HEK293 (cell line): ENCODE measurements at regions not wholly inside any gene's neighbourhood (a gene's known extent, or its start where the extent isn't known, plus 50 kb on each side); places are given as distances from the start of the nearest gene placed in this dataset.
"Not testable (repeated sequence)": the region's sequence is repeated elsewhere in the genome, so short reads cannot be mapped to it uniquely, and the experiment has no call there.

ENCODE experiments used
- CTCF ChIA-PET: fragments of 350-600 bp; formaldehyde crosslinking; extraction: SDS; loops from one replicate; lab custom pipeline; 2021; ENCODE audit warnings: antibody characterized with exemption; lab: Yijun Ruan, JAX
- POLR2A ChIA-PET: fragments of 300-600 bp; formaldehyde crosslinking; extraction: SDS; loops from one replicate; lab custom pipeline; 2020; ENCODE audit warnings: antibody characterized with exemption, inconsistent platforms; lab: Yijun Ruan, JAX
- H3K27ac ChIP-seq: fragments of 200-500 bp; sonication (Bioruptor generic); 2 replicates; pipeline ENCODE4 v1.5.1; 2014; ENCODE audit warnings: low read depth, low read length, control low read depth, inconsistent platforms; ENCODE audit errors: extremely low read depth
- H3K36me3 ChIP-seq, 2 experiments: fragments of 200-500 bp in 1 of 2; sonication (Bioruptor generic) in 1 of 2; 1 replicate in 1 of 2; 2 replicates in 1 of 2; pipeline ENCODE4 v1.5.1; 2014 to 2017; ENCODE audit warnings: inconsistent platforms in 2 of 2, low read length in 2 of 2; ENCODE audit not compliant: control insufficient read depth in 2 of 2, insufficient read depth in 1 of 2
- H3K4me1 ChIP-seq: fragments of 200-500 bp; sonication (Bioruptor generic); 2 replicates; pipeline ENCODE4 v1.5.1; 2014; ENCODE audit warnings: mild to moderate bottlenecking, low read length, inconsistent platforms; ENCODE audit not compliant: control insufficient read depth, insufficient read depth
- H3K4me3 ChIP-seq: 2 replicates; pipeline ENCODE4 v1.5.1; 2011; ENCODE audit warnings: low read depth, mild to moderate bottlenecking, control low read depth, low read length, moderate library complexity
- H3K9me3 ChIP-seq: fragments of 200-500 bp; sonication (Bioruptor generic); 2 replicates; pipeline ENCODE4 v1.5.1; 2014; ENCODE audit warnings: low read depth, low read length, inconsistent platforms; ENCODE audit not compliant: control insufficient read depth, insufficient read depth
- BCL11A ChIP-seq: fragments of 450-650 bp; formaldehyde crosslinking; IDR thresholded peaks from 2 replicates; pipeline ENCODE4 v1.5.1; 2016; ENCODE audit warnings: low read depth, missing biosample characterization, missing genetic modification characterization
- GLIS2 ChIP-seq: fragments of 450-650 bp; formaldehyde crosslinking; IDR thresholded peaks from 2 replicates; pipeline ENCODE4 v1.5.1; 2016; ENCODE audit warnings: missing biosample characterization, missing genetic modification characterization
- KLF1 ChIP-seq: fragments of 450-650 bp; formaldehyde crosslinking; IDR thresholded peaks from 2 replicates; pipeline ENCODE4 v1.5.1; 2016; ENCODE audit warnings: missing biosample characterization, missing genetic modification characterization
- PATZ1 ChIP-seq: fragments of 450-650 bp; formaldehyde crosslinking; IDR thresholded peaks from 2 replicates; pipeline ENCODE4 v1.5.1; 2016; ENCODE audit warnings: missing biosample characterization, missing genetic modification characterization
- RBAK ChIP-seq: fragments of 450-650 bp; formaldehyde crosslinking; IDR thresholded peaks from 2 replicates; pipeline ENCODE4 v1.5.1; 2016; ENCODE audit warnings: missing biosample characterization, missing genetic modification characterization
- REPIN1 ChIP-seq: fragments of 450-650 bp; formaldehyde crosslinking; IDR thresholded peaks from 2 replicates; pipeline ENCODE4 v1.5.1; 2017; ENCODE audit warnings: missing biosample characterization, missing genetic modification characterization, low read depth
- SETDB1 ChIP-seq: IDR thresholded peaks from one replicate; pipeline ENCODE4 v1.6.1; 2017; ENCODE audit warnings: mild to moderate bottlenecking, low read length, moderate library complexity, mixed read lengths; ENCODE audit not compliant: insufficient read length
- ZBTB1 ChIP-seq: fragments of 450-650 bp; formaldehyde crosslinking; IDR thresholded peaks from 2 replicates; pipeline ENCODE4 v1.5.1; 2016; ENCODE audit warnings: missing biosample characterization, missing genetic modification characterization
- ZBTB49 ChIP-seq: fragments of 450-650 bp; formaldehyde crosslinking; IDR thresholded peaks from 2 replicates; pipeline ENCODE4 v1.5.1; 2016; ENCODE audit warnings: missing biosample characterization, missing genetic modification characterization, low read depth
- ZNF10 ChIP-seq: fragments of 450-650 bp; formaldehyde crosslinking; IDR thresholded peaks from 2 replicates; pipeline ENCODE4 v1.5.1; 2017; ENCODE audit warnings: missing biosample characterization, missing genetic modification characterization
- ZNF211 ChIP-seq: fragments of 450-650 bp; formaldehyde crosslinking; IDR thresholded peaks from 2 replicates; pipeline ENCODE4 v1.5.1; 2016; ENCODE audit warnings: low read depth, missing biosample characterization, missing genetic modification characterization
- ZNF324 ChIP-seq: fragments of 450-650 bp; formaldehyde crosslinking; IDR thresholded peaks from 2 replicates; pipeline ENCODE4 v1.5.1; 2016; ENCODE audit warnings: missing biosample characterization, missing genetic modification characterization
- ZNF350 ChIP-seq: fragments of 450-650 bp; formaldehyde crosslinking; IDR thresholded peaks from 2 replicates; pipeline ENCODE4 v1.5.0; 2017; ENCODE audit warnings: missing biosample characterization, mild to moderate bottlenecking, missing genetic modification characterization
- ZNF37A ChIP-seq: fragments of 450-650 bp; IDR thresholded peaks from 2 replicates; pipeline ENCODE4 v1.5.1; 2018; ENCODE audit warnings: missing biosample characterization, missing genetic modification characterization
- ZNF48 ChIP-seq: fragments of 450-650 bp; formaldehyde crosslinking; IDR thresholded peaks from 2 replicates; pipeline ENCODE4 v1.5.1; 2016; ENCODE audit warnings: missing biosample characterization, missing genetic modification characterization
- ZNF488 ChIP-seq: fragments of 450-650 bp; formaldehyde crosslinking; IDR thresholded peaks from 2 replicates; pipeline ENCODE4 v1.5.1; 2016; ENCODE audit warnings: missing biosample characterization, missing genetic modification characterization
- ZNF548 ChIP-seq: fragments of 450-650 bp; formaldehyde crosslinking; IDR thresholded peaks from 2 replicates; pipeline ENCODE4 v1.5.1; 2016; ENCODE audit warnings: missing biosample characterization, missing genetic modification characterization
- ZNF626 ChIP-seq: fragments of 450-650 bp; sonication (Bioruptor Pico); formaldehyde crosslinking; IDR thresholded peaks from 2 replicates; pipeline ENCODE4 v1.5.1; 2018; ENCODE audit warnings: missing biosample characterization, missing genetic modification characterization, inconsistent platforms
- ZNF677 ChIP-seq: fragments of 450-650 bp; IDR thresholded peaks from 2 replicates; pipeline ENCODE4 v1.5.0; 2018; ENCODE audit warnings: missing biosample characterization, mild to moderate bottlenecking, missing genetic modification characterization, moderate library complexity
- ZNF76 ChIP-seq: fragments of 450-650 bp; formaldehyde crosslinking; IDR thresholded peaks from 2 replicates; pipeline ENCODE4; 2016; ENCODE audit warnings: low read depth, missing biosample characterization, missing genetic modification characterization, borderline replicate concordance
- ZSCAN16 ChIP-seq: fragments of 450-650 bp; formaldehyde crosslinking; IDR thresholded peaks from 2 replicates; pipeline ENCODE4 v1.5.1; 2016; ENCODE audit warnings: missing biosample characterization, missing genetic modification characterization

GRCh38 chrX:42176789-42177188 lies 253.4 kb upstream of the CASK start (continued):
- TF ChIP-seq ZBTB49 (tag by site-specific recombination), result no peak

DNA sequence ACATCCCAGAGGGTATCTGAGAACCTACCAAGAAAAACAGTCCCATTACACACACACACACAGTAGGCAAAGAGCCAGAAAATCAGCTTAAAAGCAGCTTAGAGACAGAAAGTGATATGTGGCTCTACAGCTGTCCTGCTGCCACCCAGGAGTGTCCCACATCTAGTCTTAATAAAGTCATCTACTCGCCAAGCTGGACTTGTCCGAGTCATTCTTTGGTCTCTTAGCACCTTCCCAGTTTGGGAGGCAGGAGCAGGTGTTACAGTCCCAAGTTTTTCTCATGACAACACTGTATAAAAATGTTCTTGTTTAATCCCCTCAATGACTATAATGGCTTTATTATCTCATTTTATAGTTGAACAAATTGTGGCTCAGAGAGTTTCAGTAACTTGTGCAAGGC lies 252.5 kb upstream of the CASK start:
- no peak overlapping the region for H3K27ac ChIP-seq
- TF ChIP-seq ZNF76 (tag by site-specific recombination) (no peak), ZNF350 (tag by site-specific recombination) (no peak), ZNF677 (tag by site-specific recombination) (no peak), KLF1 (tag by site-specific recombination) (no peak), GLIS2 (tag by site-specific recombination) (no peak), ZBTB1 (tag by site-specific recombination) (no peak), ZSCAN16 (no peak), PATZ1 (tag by site-specific recombination) (no peak)
- TF ChIP-seq, all 188 proteins: peak for 0
- Histone ChIP-seq H3K4me1 (no peaks in the 10 kb centered on the region), H3K4me3 (no peak overlapping the region), H3K36me3 (no peaks in the 10 kb centered on the region), H3K9me3 (no peaks in the 10 kb centered on the region)
- ChIA-PET POLR2A (no interaction called here), CTCF (no interaction called here)

GRCh38 chrX:42157923-42158322 lies 234.6 kb upstream of the CASK start:
- H3K4me3 ChIP-seq, H3K27ac ChIP-seq, H3K9me3 ChIP-seq, H3K4me1 ChIP-seq, H3K36me3 ChIP-seq, POLR2A ChIA-PET: not testable (repeated sequence)
- CTCF ChIA-PET, result interaction anchor here (0.6 to 0.7 kb wide), 2 partner anchors 24 to 448 kb away, joined by 3 to 4 read pairs; no protein-coding TSS in a partner anchor

DNA sequence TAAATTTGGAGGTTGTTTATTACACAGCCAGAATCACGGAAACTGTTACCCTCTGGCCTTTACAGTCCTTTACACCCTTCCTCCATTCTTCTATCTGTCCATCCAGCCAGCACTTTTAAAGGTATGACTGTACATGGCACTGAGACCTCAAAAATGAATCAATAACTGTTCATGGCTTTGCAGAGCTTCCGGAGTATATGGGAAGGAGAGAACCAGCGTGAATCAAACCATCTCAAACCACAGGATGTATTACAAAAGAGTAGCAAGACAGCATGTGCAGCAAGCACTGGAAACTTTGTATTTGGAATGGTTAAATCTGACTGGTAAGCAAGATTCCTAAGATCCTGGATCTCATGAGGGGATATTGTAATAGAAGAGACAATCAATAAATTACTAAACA lies 228.5 kb upstream of the CASK start:
- Histone ChIP-seq H3K36me3 (no peaks in the 10 kb centered on the region), H3K9me3 (no peaks in the 10 kb centered on the region), H3K27ac (no peak overlapping the region), H3K4me1 (no peaks in the 10 kb centered on the region), H3K4me3 (no peak overlapping the region)
- ChIA-PET POLR2A (no interaction called here), CTCF (no interaction called here)
- TF ChIP-seq ZNF211 (no peak), ZNF626 (tag by site-specific recombination) (no peak)

DNA sequence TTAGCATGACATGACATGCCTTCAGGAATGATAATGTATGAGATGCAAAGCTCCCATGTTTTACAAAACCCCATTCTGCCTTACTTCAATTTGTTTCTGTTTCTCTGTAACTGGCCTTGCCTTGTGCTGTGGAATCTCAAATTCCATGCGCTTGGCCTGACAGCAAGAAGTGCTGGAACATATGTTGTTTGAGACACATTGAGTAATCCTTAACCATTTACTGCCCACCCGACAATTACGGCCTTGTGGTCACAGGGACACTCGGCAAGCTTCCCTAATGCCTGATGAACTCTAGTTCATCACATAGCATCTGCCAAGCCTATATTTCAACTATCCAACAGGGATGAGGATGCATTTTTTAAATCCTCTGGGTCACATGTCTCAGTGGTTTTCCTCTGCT lies 226.4 kb upstream of the CASK start:
- POLR2A ChIA-PET, result no interaction called here
- CTCF ChIA-PET, result interaction anchor here (0.6 kb wide), 1 partner anchor 1185 kb away, joined by 6 read pairs; no protein-coding TSS in a partner anchor
- no peak for TF ChIP-seq BCL11A
- no peak for TF ChIP-seq ZNF37A
- no peak for TF ChIP-seq SETDB1
- no peak for TF ChIP-seq ZNF10
- no peak for TF ChIP-seq ZNF488 (tag by site-specific recombination)
- no peak for TF ChIP-seq ZNF48
- TF ChIP-seq REPIN1 (tag by site-specific recombination), result no peak
- TF ChIP-seq ZNF324, result no peak
- no peak for TF ChIP-seq ZNF548
- no peak for TF ChIP-seq PATZ1 (tag by site-specific recombination)
- TF ChIP-seq RBAK (tag by site-specific recombination), result no peak

More for the DNA sequence above, 226.4 kb upstream of the CASK start:
- no peaks in the 10 kb centered on the region for H3K36me3 ChIP-seq
- H3K9me3 ChIP-seq, result no peaks in the 10 kb centered on the region
- H3K4me1 ChIP-seq, result no peaks in the 10 kb centered on the region
- no peak overlapping the region for H3K4me3 ChIP-seq
- H3K27ac ChIP-seq, result no peak overlapping the region
